RWPE2 (cell line): ENCODE measurements at regions not wholly inside any gene's neighbourhood (a gene's known extent, or its start where the extent isn't known, plus 50 kb on each side); places are given as distances from the start of the nearest gene placed in this dataset.

Source experiments
- ATAC-seq: fragments of 200-7000 bp; cut with Tn5 transposase; 3 replicates; pipeline ENCODE4 v1.9.1; 2021; ENCODE audit warnings: low read depth
- DNase-seq: peaks from one replicate; pipeline ENCODE4 v3.0.0-alpha.2; 2020; ENCODE audit warnings: low spot score
- H3K27ac ChIP-seq: fragments of 450-650 bp; 2 replicates; pipeline ENCODE4 v1.5.1; 2017; ENCODE audit warnings: mild to moderate bottlenecking; ENCODE audit not compliant: poor library complexity, severe bottlenecking
- H3K27me3 ChIP-seq: fragments of 250-450 bp; sonication (Bioruptor Pico); 2 replicates; pipeline ENCODE4 v1.5.1; 2021; ENCODE audit warnings: mild to moderate bottlenecking, moderate library complexity; ENCODE audit not compliant: insufficient read depth, poor library complexity, severe bottlenecking
- H3K36me3 ChIP-seq: fragments of 250-450 bp; sonication (Bioruptor Pico); 2 replicates; pipeline ENCODE4 v1.5.1; 2020; ENCODE audit warnings: low read depth, mild to moderate bottlenecking, moderate library complexity
- H3K4me1 ChIP-seq: fragments of 250-450 bp; sonication (Bioruptor Pico); 2 replicates; pipeline ENCODE4 v1.5.1; 2021; ENCODE audit warnings: mild to moderate bottlenecking, moderate library complexity; ENCODE audit not compliant: insufficient read depth, poor library complexity, severe bottlenecking
- H3K4me3 ChIP-seq: fragments of 250-450 bp; sonication (Bioruptor Pico); 2 replicates; pipeline ENCODE4 v1.5.1; 2021; ENCODE audit warnings: mild to moderate bottlenecking, moderate library complexity; ENCODE audit not compliant: severe bottlenecking
- H3K9me3 ChIP-seq: fragments of 250-450 bp; sonication (Bioruptor Pico); 2 replicates; pipeline ENCODE4 v1.5.1; 2021; ENCODE audit warnings: mild to moderate bottlenecking, moderate library complexity; ENCODE audit not compliant: severe bottlenecking
- CTCF ChIP-seq: fragments of 450-650 bp; IDR thresholded peaks from one replicate; pipeline ENCODE4 v1.5.1; 2017; ENCODE audit warnings: mild to moderate bottlenecking, moderate library complexity; ENCODE audit not compliant: poor library complexity, severe bottlenecking

- no peak overlapping the region for H3K4me3 ChIP-seq
- no peaks in the 10 kb centered on the region for H3K9me3 ChIP-seq
- DNase-seq (no peak), ATAC-seq (no peak)
- no peak overlapping the region for H3K27ac ChIP-seq
- no peak for TF ChIP-seq CTCF
- H3K27me3 ChIP-seq = no peaks in the 10 kb centered on the region
- no peaks in the 10 kb centered on the region for H3K36me3 ChIP-seq
- H3K4me1 ChIP-seq = no peaks in the 10 kb centered on the region
These were observed 300.7 kb upstream of the BOD1L1 start for GRCh38 chr4:13928214-13928613.

GRCh38 chr4:13930155-13930554, 302.6 kb upstream of the BOD1L1 start:
- H3K4me3 ChIP-seq = no peak overlapping the region
- no peaks in the 10 kb centered on the region for H3K36me3 ChIP-seq
- DNase-seq = no peak
- no peak for ATAC-seq
- H3K27ac ChIP-seq = no peak overlapping the region
- H3K27me3 ChIP-seq = no peaks in the 10 kb centered on the region
- no peaks in the 10 kb centered on the region for H3K9me3 ChIP-seq
- H3K4me1 ChIP-seq = no peaks in the 10 kb centered on the region
- TF ChIP-seq CTCF = no peak

GRCh38 chr4:13933191-13933590, 305.7 kb upstream of the BOD1L1 start:
- no peak for TF ChIP-seq CTCF
- DNase-seq (no peak), ATAC-seq (no peak)
- Histone ChIP-seq H3K4me1 (no peaks in the 10 kb centered on the region), H3K27ac (no peak overlapping the region), H3K9me3 (no peaks in the 10 kb centered on the region), H3K4me3 (no peak overlapping the region), H3K27me3 (no peaks in the 10 kb centered on the region), H3K36me3 (no peaks in the 10 kb centered on the region)

- ATAC-seq (no peak), DNase-seq (no peak)
- no peaks in the 10 kb centered on the region for H3K27me3 ChIP-seq
- no peak overlapping the region for H3K4me3 ChIP-seq
- no peak overlapping the region for H3K27ac ChIP-seq
- no peaks in the 10 kb centered on the region for H3K9me3 ChIP-seq
- TF ChIP-seq CTCF = no peak
- H3K4me1 ChIP-seq = peaks cover 3% of the 10 kb centered on the region
- H3K36me3 ChIP-seq = no peaks in the 10 kb centered on the region
These were observed 310.8 kb upstream of the BOD1L1 start for GRCh38 chr4:13938299-13938698.

GRCh38 chr4:13940921-13941320, 313.4 kb upstream of the BOD1L1 start:
- TF ChIP-seq CTCF = no peak
- H3K27me3 ChIP-seq = no peaks in the 10 kb centered on the region
- no peak for DNase-seq
- H3K4me1 ChIP-seq = peaks cover 12% of the 10 kb centered on the region
- no peak for ATAC-seq
- no peak overlapping the region for H3K4me3 ChIP-seq
- no peak overlapping the region for H3K27ac ChIP-seq
- no peaks in the 10 kb centered on the region for H3K36me3 ChIP-seq
- no peaks in the 10 kb centered on the region for H3K9me3 ChIP-seq
